ENCODE measurements at regions not wholly inside any gene's neighbourhood (a gene's known extent, or its start where the extent isn't known, plus 50 kb on each side); places are given as distances from the start of the nearest gene placed in this dataset.

DNA sequence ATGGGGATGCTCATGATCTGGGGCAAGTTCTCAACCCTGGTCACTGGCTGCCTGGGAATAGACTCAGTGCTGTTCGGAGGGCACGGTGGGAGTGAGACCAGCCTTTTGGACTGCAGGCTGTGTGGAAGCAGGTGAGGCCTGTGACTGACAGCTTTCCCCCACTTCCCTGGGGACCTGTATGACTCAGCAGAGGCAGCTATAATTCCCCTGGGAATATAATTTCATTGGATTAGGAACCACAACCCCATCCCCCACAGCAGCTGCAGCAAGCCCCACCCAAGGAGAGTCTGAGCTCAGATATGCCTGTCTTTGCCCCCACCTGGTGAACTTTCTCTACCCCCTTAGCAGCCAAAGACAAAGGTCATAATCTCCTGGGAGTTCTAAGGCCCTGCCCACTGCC lies 408.6 kb downstream of the PPP3CA start:
- no peak for TF ChIP-seq CTCF (IDR thresholded peaks at IDR 0.05; ENCODE audit: low read depth, low read length)
- no peak for TF ChIP-seq EZH2phosphoT487 (IDR thresholded peaks at IDR 0.05; ENCODE audit: low read depth)
